ENCODE measurements at regions not wholly inside any gene's neighbourhood (a gene's known extent, or its start where the extent isn't known, plus 50 kb on each side); places are given as distances from the start of the nearest gene placed in this dataset.

DNA sequence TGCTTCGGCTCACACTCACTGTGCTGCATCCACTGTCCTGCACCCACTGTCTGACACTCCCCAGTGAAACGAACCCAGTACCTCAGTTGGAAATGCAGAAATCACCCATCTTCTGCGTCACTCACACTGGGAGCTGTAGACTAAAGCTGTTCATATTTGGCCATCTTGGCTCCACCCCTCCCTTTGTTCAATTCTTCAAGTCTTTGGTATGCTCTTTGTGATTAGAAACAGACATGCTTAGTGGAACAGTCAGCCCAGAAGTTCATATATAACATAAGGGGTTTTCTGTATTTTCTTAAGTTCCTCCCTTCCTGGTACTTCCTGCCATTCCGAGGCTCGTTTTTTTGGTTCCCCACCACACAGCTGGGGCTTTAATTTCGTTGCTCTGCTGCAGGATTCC lies 398.5 kb upstream of the DYNLRB2 start:
- intact Hi-C loops (cut with DNase I; ENCODE audit: low total_unique reads) = no loop called here
- WGBS, 2 donors = 53 to 62% methylated on average over 6 of the region's 6 CpGs

DNA sequence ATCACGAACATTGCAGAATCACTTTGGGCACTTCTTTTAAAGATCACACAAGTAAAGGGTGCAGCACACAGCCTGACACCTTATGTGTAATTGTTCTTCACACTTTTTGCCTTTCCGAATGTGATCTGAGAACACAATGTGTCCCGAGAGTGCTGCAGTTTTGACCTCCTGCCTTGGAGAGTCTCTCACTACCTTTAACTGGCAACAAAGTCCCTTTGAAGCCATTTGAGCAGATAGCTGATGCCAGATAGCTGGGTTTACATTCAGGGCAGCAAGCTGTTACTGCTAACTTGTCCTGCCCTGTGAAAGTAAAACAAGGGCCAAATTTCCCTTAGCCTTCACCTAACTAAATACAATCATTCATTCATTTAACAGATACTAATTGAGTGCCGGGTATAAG lies 411.0 kb upstream of the DYNLRB2 start:
- TF ChIP-seq CTCF (IDR thresholded peaks at IDR 0.05) (no peak), POLR2A (IDR thresholded peaks at IDR 0.05) (no peak)
- no peak overlapping the region for H3K4me3 ChIP-seq (ENCODE audit: low read depth, poor library complexity, severe bottlenecking)
- intact Hi-C loops (cut with DNase I; ENCODE audit: low total_unique reads) = loop anchor here (10.0 kb wide), 1 partner anchor 1205 kb away; no protein-coding TSS in a partner anchor
- 88% methylated on average over 4 of the region's 4 CpGs for WGBS, 2 donors
- no peak for DNase-seq (ENCODE audit: low spot score in 2 of 2)

More for the DNA sequence above, 398.5 kb upstream of the DYNLRB2 start:
- TF ChIP-seq CTCF (IDR thresholded peaks at IDR 0.05) (no peak), POLR2A (IDR thresholded peaks at IDR 0.05) (no peak)
- no peak overlapping the region for H3K4me3 ChIP-seq (ENCODE audit: low read depth, poor library complexity, severe bottlenecking)
- no peak for DNase-seq (ENCODE audit: low spot score in 2 of 2)

DNA sequence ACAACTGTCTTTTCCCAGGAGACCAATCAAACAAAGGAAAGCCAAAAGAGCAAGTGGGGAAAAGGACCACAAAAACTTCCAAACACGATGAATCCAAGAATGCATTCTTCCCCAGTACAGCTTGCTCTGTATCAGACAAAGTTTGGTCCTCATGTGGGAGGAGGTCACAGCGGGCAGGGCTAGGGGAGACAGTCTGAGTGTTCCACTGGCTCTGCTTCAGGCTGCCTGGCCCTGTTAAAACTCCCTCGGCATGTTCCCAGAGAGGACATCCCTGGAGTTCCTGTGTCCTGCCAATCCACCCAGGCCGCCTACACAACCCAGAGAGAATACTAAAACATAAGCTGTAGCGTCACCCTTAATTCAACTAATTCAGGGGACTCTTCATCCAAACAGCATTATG lies 415.1 kb upstream of the DYNLRB2 start:
- 47 to 59% methylated on average over 5 of the region's 5 CpGs for WGBS, 2 donors
- no peak for TF ChIP-seq POLR2A (IDR thresholded peaks at IDR 0.05)
- no peak for TF ChIP-seq CTCF (IDR thresholded peaks at IDR 0.05)
- H3K4me3 ChIP-seq (ENCODE audit: low read depth, poor library complexity, severe bottlenecking) = no peak overlapping the region
- intact Hi-C loops (cut with DNase I; ENCODE audit: low total_unique reads) = loop anchor here (10.0 kb wide), 1 partner anchor 1201 kb away; no protein-coding TSS in a partner anchor
- DNase-seq (ENCODE audit: low spot score in 2 of 2) = peak in 1 of 2 donors; percentile 45

DNA sequence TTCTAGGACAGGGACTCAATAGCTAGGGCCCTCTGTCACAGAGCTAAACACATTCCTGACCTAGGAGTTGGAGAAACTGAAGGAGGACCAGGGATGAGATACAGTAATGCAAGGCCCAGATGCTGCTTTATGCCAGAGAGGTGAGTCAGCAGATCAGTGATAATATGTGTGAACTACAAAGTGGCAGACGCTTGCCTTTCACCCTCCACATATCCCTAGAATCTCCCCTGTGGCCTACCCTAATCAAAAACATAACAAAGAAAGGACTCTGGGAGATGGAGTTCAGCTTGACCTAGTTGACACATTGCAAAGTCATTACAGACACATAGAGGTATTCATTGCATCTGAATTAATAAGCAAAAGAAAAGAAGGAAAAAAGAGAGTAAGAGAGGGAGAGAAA lies 417.6 kb upstream of the DYNLRB2 start:
- intact Hi-C loops (cut with DNase I; ENCODE audit: low total_unique reads) = loop anchor here (10.0 kb wide), 1 partner anchor 1198 kb away; no protein-coding TSS in a partner anchor
- DNase-seq (ENCODE audit: low spot score in 2 of 2) = no peak
- no peak overlapping the region for H3K4me3 ChIP-seq (ENCODE audit: low read depth, poor library complexity, severe bottlenecking)
- WGBS, 2 donors = 40% methylated on average over 1 of the region's 1 CpG
- TF ChIP-seq CTCF (IDR thresholded peaks at IDR 0.05) (no peak), POLR2A (IDR thresholded peaks at IDR 0.05) (no peak)

GRCh38 chr16:80122115-80122514 lies 418.7 kb upstream of the DYNLRB2 start:
- no peak for TF ChIP-seq POLR2A (IDR thresholded peaks at IDR 0.05)
- no peak for TF ChIP-seq CTCF (IDR thresholded peaks at IDR 0.05)
- intact Hi-C loops (cut with DNase I; ENCODE audit: low total_unique reads) = loop anchor here (10.0 kb wide), 1 partner anchor 1197 kb away; no protein-coding TSS in a partner anchor
- 17 to 21% methylated on average over 9 of the region's 9 CpGs for WGBS, 2 donors
- no peak overlapping the region for H3K4me3 ChIP-seq (ENCODE audit: low read depth, poor library complexity, severe bottlenecking)
- peak; percentile 71 to 87 for DNase-seq (ENCODE audit: low spot score in 2 of 2)

DNA sequence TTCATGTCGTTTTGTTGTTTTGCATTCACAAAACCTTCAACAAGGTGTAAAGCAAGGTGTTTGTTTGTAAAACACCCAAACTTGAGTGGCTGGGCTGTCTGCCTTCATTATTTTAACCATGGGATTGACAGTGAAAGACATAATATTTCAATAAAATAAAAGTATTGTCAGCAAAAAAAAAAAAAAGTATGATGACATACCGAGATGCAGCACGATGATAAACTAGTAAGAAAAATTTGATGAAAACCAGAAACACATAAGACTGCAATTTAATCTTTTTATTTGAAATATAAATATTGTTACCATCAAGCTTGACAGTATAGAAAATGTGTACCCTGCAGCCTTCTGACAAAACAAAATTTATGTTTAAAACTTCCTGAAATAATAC lies 419.3 kb upstream of the DYNLRB2 start:
- intact Hi-C loops (cut with DNase I; ENCODE audit: low total_unique reads) = loop anchor here (10.0 kb wide), 1 partner anchor 1197 kb away; no protein-coding TSS in a partner anchor
- 35 to 36% methylated on average over 3 of the region's 3 CpGs for WGBS, 2 donors

More for the DNA sequence above, 419.3 kb upstream of the DYNLRB2 start:
- no peak for DNase-seq (ENCODE audit: low spot score in 2 of 2)
- no peak for TF ChIP-seq POLR2A (IDR thresholded peaks at IDR 0.05)
- no peak overlapping the region for H3K4me3 ChIP-seq (ENCODE audit: low read depth, poor library complexity, severe bottlenecking)

All from lower leg skin (tissue), 4 donors.